Right lobe of liver (tissue), 4 donors: ENCODE measurements at regions not wholly inside any gene's neighbourhood (a gene's known extent, or its start where the extent isn't known, plus 50 kb on each side); places are given as distances from the start of the nearest gene placed in this dataset.

Experiments used
- CTCF ChIP-seq, 4 donors: fragments of 200-600 bp in 3 of 4; fragments of 450-650 bp in 1 of 4; IDR thresholded peaks; one replicate each; pipeline versions ENCODE4 v1.5.1 to v1.8.0; 2016 to 2022; ENCODE audit warnings: antibody characterized with exemption in 4 of 4, mild to moderate bottlenecking in 2 of 4
- POLR2A ChIP-seq: fragments of 450-650 bp; IDR thresholded peaks from one replicate; pipeline ENCODE4 v1.6.1; 2017; ENCODE audit warnings: antibody characterized with exemption, mild to moderate bottlenecking
- donor health status: DM: no; HTN: no; CAD: no.
- donor health status: DM: no; HTN: no; CAD: no.
- donor health status: DM: no; HTN: yes; CAD: no.

GRCh38 chr3:187833799-187834578 lies 88.7 kb upstream of the BCL6 start:
- no peak for TF ChIP-seq CTCF (IDR thresholded peaks at IDR 0.05)
- TF ChIP-seq POLR2A: no peak
